ENCODE measurements at regions not wholly inside any gene's neighbourhood (a gene's known extent, or its start where the extent isn't known, plus 50 kb on each side); places are given as distances from the start of the nearest gene placed in this dataset.

GRCh38 chr20:22431419-22431818, 153.0 kb downstream of the FOXA2 start:
- TF ChIP-seq CTCF (IDR thresholded peaks at IDR 0.05) = no peak
- TF ChIP-seq POLR2AphosphoS5 (IDR thresholded peaks at IDR 0.05) = no peak
- TF ChIP-seq POLR2A (IDR thresholded peaks at IDR 0.05) = no peak

Measured in sigmoid colon (tissue), 4 donors.